ENCODE measurements at regions not wholly inside any gene's neighbourhood (a gene's known extent, or its start where the extent isn't known, plus 50 kb on each side); places are given as distances from the start of the nearest gene placed in this dataset.
A peak's percentile ranks its signal among the peaks of the same experiment; 100 is the strongest.

DNA sequence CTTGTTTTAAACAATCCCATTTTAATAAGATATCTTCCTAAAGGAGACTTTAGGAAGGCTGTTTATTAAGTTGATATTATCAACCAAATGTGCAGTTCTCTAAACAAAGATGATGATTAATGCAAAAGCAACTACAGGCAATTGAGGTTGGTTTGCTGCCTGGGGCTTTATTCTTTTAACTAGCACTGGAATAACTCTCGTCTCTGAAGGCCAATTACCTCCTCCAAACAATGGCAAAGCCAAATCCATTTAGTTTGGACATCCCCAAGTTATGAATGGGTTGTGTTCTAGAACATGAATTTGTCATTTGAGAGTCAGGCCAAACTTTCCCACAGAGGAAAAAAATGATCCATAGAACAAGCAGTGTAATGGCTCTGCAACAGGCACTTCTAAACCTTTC lies 114.1 kb downstream of the SLC16A9 start:
- no peak for DNase-seq

DNA sequence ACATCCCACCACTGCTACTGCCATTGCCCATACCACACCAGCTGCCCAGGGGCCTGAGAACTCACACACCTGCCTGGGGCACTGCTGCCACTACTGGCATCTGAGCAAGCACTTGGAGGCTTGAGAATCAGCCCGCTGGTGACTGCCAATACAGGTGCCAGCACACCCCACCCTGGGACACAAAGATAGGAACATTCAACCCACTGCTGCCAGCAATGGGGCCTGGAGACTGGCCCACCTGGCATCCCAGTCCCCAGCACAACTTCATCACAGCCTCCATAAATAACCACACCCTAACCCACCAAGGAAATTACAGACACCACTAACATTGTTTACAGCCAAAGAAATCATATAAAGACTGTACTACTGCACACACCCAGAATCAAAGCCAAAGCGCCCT lies 115.9 kb downstream of the SLC16A9 start:
- DNase-seq, result no peak

DNA sequence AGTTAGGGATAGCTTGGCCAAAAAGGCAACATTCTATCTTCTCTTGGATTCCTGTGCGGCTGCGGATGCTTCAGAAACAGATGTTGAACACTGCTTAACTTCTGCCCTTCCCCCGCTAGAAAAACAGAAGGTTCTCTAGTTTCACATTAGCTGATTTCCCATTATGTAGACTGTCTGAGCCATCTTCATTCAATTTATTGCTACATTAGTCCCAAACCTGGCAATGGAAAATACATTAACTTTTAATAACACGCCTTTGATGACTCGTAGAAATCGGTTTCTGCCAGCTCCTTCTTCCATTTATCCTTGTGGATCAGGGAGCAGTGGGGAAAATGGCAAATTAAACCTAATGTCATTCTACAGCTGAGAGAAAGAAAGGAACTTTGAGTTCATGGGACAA lies 119.9 kb downstream of the SLC16A9 start:
- DNase-seq, result no peak

DNA sequence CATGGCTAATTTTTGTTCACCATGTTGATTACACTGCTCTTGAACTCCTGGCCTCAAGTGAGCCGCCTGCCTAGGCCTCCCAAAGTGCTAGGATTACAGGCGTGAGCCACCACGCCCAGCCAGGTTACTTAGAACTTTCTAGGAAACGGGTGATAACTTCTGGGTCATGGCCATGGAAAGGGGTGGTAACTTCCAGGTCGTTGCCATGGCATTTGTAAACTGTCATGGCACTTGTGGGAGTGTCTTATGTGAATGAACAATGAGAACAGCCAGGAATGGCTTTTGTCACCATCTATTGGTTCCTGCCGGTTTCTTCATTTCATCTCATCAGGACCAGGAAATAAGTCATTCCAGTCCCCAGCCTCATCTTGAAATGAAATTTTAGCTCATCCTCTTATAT lies 120.9 kb downstream of the SLC16A9 start:
- peak; percentile 1 for DNase-seq

DNA sequence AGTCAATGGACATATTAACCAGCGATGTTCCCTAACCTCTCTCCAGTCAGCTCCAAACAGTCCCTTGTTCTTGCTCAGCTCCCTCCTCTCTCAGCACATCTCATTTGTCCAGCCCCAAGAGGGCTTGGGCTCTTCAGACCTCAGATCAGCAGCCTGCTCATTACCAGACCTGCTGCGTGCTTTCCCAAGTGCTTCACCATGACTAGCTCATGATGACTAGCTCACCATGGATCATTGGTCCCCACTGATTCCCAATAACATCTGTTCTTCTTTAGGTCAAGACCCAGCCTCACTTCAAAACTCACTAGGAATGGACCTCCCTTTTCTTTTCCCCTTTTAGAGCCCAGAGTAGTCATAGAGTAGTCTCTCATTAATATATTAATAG lies 121.9 kb downstream of the SLC16A9 start:
- DNase-seq, result no peak

DNA sequence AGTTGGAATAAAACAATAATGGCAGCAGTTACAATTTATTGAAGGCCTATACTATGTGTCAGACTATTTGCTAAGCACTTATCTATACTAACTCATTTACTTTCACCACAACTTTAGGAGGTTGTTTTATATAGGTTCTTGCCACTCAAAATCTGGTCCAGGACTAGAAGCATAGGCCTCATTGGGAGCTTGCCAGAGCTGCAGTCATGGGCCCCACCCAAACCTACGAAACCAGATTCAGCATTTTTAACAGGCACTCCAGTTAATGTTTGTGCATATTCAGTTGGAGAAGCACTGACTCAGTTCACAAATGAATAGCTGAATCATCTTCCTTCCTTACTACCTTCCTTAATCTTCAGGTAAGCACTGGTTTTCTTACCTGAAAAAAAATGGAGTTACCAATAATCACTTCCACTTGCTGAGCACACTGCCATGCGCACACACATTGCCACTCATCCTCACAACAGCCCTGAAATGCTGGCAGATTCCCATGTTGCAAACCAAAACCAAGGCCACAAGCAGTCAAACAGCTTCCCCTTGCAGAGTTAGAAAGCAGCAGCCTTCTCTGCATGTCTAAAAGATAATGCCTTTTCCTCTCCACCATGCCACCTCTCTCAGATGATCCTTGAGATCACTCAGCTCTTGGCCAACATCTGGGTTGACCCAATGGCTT lies 122.4 kb downstream of the SLC16A9 start:
- no peak for DNase-seq

DNA sequence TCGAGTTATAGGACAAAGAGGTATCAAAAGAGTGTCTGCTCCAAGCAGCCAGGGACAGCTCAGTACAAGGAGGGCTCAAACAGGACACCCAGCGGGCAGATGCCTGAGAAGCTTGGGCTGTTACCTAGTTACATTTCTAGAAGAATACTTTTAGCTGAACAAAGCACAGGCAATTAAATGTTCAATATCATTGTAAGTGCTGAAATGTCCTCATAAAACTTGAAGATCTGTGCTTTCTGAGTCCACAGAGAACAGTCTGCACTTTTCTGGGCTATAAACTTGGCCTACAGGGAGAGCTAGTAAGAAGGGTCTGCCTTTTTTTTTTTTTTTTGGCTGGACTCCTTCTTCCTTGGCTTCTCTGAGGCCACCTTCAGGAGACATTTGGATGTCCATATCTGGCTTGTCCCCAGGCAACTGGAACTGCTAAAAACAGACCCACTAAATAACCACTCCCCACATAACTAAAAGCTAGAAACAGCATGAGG lies 123.2 kb downstream of the SLC16A9 start:
- DNase-seq, result no peak

DNA sequence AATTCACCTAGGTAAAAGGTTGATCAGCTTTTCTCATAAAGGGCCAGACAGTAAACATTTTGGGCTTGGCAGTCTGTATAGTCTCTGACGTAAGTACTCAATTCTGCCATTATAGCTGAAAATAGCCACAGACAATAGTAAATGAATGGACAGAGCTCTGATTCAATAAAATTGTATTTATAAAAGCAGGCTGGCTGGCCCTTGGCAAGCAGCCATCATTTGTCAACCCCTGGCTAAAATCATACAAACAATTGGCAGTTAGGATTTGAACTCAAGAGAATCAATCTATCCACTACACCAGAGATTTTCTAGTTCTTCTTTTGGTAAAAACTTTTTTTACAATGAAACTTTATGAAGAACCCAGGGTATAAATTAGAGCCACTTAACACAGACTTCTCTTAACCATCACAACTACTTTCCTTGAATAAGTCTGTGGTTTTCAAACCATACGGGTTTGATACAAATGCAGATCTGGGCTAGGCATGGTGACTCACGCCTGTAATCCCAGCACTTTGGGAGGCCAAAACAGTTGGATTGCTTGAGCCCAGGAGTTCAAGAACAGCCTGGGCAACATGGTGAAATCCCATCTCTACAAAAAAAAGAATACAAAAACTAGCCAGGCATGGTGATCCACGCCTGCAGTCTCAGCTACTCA lies 124.5 kb downstream of the SLC16A9 start:
- no peak for DNase-seq

DNA sequence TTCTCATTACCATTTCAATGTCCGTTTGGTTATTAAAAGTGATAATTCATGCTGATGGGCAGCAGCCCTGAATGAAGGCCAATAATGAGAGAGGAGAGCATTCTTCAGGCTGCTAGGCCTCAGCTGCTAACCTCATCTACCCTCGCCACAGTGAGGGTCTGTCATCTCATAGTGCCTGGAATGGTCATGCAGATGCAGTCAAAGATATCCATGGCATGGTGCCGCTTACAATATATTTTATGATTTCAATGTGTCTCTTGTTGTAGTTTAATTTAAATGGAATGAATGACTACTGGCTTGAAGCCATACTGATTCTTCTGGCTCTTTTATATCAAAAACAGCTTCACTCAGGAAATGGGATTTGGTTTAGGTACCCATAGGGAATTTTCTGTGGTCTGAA lies 126.9 kb downstream of the SLC16A9 start:
- DNase-seq, result no peak

DNA sequence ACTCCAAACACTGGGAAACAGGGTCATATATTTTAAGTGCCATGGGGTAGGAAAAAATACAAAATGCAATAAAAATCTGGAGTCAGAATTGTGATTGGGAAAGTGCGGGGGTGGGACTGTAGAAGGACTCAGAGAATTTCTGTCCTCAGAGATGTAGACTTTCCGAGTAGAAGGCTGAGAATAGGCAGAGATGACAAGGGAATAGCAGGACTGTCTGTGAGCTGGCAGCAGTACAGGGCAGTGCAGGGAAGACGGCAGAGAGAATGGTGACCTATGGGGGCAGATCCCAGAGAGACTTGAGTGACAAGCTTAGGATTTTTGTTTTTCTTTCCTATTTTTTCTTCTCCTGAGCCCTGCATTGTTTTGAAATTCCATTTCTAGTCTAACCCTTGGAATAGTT lies 127.6 kb downstream of the SLC16A9 start:
- no peak for DNase-seq

DNA sequence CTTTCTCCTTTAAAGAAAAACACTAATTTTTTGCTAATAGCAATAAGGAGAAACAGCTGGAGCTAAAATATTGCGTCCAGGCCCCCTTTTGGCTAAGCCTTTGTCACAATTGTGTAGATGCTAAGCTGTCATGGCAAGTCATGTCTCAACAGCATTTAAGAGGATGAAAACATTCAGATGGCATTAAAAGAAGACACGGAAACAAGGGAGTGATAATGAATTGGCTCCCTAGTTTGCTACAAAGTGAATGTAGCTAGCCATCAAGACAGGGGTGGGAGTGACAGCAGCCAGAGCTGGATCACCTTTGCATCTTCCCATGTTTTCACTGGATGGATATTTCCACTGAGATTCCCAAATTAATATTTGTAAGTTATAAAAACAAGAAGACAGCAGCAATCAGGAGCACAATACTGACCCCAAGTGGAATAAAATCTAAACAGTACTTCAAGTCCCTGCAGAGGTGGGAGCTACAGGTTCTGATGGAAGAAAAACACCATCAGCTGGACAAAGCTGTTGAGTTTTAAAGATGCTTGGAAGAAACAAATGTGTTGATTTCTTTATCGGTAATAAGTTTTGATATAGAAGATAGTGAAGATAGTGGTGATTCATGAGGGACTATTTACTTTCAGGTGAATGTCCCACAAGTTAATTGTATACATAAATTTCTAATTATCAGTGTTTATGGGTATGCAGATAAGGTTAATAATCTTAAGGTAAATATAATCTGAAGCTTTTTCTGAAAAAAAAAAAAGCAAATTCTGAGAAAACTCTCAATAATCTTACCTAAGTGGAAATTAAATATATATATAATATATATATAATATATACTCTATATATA lies 129.4 kb downstream of the SLC16A9 start:
- peak; percentile 5 for DNase-seq

DNA sequence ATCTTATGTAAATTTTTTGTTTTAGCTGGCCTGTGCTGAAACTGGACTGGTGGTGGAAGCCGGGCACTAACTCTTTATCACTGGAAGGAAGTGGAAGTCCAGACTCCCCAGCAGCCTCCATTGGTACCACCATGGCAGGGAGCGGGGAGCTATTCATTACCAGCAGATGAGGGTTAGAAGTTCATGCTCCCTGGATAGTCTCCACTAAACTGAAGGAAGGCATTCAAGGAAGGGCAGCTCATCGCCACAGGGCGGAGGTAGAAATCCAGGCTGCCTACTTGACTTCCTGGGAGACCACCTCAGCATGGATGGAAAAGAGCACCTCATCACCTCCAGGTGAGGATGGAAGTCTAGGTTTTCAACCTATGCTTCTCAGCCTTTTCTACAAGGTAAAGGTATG lies 130.9 kb downstream of the SLC16A9 start:
- no peak for DNase-seq

DNA sequence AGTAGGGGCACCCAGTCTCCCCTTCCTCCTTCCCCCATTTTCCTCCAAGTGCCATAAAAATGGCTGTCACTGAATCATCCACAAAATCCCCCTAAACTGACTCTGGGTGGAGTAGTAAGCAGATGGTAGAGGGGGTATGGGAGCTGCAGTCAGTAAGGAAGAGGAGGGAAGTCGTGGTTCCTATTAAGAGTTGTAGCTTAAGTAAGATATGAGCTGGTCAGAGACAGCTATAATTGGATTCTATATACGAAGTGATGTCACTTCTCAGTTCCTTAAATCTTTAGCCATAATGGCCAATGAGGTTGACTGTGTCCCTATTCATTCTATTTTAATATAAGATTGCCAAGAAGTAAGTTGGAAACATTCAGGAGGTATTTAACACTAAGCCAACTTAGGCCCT lies 131.7 kb downstream of the SLC16A9 start:
- no peak for DNase-seq

DNA sequence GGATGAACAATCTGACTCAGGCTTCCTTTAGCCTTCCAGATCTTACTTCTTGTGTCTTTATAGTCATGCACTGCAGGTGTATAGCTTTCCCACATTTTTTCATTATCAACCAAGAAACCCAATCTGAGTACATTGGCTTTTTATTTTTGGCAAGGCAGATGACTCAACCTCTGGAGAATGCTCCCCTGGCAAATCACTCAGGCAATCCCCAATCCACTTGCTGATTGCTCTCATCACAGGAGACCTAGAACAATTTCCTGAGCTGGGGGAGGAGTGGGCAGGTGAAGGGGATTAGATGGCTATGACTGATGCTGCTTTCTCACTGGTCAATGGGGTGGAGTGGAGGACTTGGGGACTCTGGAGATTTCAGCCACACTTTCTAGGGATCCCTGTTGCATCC lies 134.4 kb downstream of the SLC16A9 start:
- DNase-seq, result no peak

DNA sequence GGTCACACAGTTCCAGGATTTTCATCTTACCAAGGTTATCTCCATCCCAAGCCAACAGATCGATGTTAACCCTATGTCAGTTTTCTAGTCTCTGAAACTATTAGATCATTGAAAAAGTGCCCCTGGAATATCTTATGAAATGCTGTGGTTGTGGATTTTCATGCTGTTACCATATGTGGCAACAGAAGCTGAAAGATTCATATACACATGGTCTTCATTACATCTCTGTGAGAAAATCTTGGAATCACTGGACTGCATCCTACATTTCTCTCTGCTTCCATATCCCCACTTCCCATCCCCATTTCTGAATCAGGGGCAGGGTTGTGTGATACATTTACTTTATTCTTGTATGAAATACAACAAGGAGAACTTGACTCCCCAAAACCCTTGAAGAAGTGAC lies 146.1 kb downstream of the SLC16A9 start:
- no peak for DNase-seq

DNA sequence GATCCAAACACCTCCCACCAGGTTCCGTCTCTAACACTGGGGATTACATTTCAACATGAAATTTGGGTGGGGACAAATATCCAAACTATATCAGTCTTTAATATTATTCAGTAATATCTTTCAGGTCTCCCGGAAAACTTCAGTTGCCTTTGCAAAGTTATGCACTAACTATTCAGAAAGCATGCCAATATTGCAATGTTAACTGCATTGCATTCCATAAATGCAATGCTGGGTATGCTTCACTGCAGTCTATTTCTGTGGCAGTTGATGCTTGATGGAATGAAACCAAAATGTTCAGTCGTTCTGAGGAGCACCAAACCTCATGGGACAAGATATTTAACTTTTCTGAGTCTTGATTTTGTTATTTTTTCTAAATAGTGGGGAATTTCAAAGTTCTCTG lies 147.5 kb downstream of the SLC16A9 start:
- no peak for DNase-seq

DNA sequence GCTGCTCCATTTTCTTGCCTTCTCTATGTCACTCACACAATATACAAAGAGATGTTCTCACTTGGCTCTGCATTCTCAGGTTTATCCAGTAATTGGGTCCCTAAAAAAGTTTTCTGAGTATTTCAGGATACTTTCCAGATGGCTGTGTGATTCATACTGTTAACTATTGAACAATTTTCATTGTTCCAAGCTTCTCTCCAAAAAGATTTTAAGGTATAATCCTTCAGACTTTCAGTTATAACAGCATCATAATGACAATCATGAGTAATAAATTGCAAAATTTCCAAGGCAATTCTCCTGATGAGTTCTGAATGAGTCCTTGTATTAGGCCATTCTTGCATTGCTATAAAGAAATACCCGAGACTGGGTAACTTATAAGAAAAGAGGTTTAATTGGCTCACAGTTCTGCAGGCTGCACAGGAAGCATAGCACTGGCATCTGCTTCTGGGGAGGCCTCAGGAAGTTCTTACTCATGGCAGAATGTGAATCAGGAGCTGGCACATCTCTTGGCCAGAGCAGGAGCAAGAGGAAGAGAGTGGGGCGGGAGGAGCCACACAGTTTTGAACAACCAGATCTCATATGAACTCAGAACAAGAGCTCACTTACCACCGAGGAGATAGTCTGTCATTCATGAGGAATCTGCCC lies 148.1 kb downstream of the SLC16A9 start:
- no peak for DNase-seq

DNA sequence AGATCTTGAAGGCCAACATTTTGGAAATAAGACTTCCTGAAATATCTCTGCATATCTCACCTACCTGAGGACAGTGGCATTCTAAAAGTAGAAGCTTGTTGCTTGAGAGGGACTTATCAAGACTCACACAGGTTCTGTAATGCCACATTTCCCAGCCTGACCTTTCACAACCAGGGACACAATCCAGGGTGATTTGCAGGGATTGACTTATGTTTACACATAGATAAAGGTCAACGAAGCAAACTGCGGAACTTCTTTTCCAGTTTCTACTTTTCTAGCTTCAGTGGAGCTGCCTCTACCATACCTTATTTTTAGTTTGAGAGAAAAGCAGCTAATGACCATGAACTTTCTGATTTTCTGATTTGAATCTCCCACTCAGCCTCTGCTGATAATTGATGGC lies 148.7 kb downstream of the SLC16A9 start:
- DNase-seq, result no peak

DNA sequence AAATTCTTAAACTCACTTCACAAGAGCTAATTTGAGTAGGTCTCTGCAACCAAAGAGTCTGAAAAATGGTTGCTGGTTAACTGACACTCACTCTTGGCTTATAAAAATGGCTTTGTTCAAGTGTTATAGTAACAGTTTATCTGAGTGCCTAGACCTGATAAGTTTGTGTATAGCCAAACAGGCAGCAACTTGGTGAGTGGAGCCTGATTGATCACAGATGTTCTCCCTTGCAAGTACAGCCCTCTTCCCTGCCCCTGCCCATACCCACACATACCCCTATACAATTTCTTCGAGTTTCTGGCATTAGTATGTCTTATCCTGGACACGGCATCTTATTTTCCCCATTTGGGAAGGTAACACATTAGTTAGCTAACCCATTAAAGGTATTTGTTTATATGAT lies 149.5 kb downstream of the SLC16A9 start:
- DNase-seq, result no peak

DNA sequence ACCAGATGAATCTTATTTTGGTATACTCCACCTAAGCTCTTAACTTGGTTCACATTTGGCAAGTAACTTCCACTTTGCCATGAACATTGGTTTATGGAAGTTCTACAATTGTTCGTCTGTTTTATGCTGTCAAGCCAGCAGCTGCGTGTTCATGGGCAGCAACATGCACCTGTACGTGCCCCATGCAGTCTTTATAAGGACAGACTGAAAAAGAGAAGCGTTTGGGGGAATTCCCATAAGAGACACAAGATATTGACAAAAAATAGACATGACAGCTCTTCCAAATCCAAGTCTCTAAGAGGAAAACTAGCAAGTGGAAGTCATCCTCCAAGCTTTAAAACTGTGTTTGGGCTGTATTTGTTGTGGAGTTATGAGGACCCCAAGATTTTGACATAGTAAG lies 151.6 kb downstream of the SLC16A9 start:
- no peak for DNase-seq

DNA sequence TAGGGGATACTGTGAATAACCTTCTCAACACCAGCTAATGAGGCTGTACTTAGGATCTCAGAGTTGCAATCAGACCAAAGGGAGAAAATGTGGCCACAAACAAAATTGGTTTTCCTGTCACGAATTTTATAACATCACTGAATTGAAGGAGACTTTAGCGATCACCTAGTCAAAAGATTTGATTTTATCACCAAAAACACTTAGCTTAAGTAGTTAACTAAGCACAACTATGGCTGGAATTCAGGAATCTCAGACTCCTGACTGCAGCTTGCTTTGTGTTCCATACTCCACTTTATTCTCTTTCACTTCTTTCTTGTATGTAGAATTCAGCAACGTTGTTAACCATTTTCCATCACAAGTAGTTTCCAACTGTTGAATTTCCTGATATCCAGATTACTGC lies 152.0 kb downstream of the SLC16A9 start:
- no peak for DNase-seq

DNA sequence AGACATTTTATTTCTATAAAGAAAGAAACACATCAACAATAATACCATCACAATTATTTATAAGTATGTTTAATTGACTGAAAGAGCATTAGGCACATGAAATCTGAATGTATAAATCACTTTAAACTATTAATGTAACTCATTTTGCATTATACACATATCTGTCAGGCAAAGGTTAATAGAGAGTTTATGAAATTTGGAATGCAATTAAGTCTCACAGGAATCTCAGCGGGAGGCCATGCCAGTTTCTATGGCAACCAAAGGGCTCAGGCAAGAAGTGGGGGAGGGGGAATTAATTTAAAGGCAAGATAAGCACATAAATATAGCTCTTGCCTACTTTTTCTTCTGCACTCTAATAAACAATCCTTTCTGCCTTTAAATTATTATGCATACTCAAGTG lies 152.6 kb downstream of the SLC16A9 start:
- no peak for DNase-seq

DNA sequence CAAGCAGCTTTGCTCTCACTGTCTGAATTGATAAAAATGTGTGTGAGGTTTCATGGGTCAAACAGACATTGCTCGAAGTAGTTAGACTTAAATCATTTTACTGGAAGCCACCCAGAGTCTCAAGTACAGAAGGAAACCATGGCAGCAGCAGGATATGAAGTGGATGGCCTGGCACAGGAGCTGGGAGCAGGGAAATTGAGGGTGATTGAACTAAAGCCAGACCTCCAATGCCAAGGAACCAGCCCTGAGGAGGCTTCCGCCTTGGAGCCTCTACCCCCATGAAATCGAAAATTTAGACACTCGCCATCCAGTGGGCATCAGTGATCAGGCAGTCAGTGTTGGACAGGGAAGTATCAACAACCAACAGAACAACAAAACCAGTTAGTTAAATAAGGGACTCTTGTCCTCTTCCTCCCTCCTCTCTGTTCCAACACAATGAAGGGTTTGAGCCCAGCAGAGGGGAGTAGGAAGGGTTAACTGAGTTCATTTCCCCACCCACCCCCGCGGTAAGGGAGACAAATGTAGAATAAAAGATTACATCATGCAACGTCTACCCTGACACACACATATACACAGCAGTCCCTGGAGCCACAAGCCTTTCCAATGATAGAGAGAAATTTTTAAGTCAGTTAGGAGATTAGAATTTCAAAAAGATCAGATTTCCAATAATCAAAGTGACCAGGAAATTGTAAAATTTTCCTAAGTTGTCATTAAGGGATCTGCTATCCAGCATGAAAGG lies 156.3 kb downstream of the SLC16A9 start:
- DNase-seq, result no peak
